ENCODE measurements at regions not wholly inside any gene's neighbourhood (a gene's known extent, or its start where the extent isn't known, plus 50 kb on each side); places are given as distances from the start of the nearest gene placed in this dataset.

GRCh38 chr21:14833241-14833640 lies 231.6 kb downstream of the NRIP1 start:
- no peaks in the 10 kb centered on the region for H3K27me3 ChIP-seq (ENCODE audit: control insufficient read depth in 2 of 2, insufficient read depth in 2 of 2, low read length in 2 of 2)
- peak overlapping the region; percentile 11 for H2AFZ ChIP-seq (ENCODE audit: low read depth, low read length)
- 43% methylated on average over 4 of the region's 4 CpGs for WGBS (ENCODE audit: insufficient coverage, low coverage, missing lambda C conversion rate)
- no peak overlapping the region for H3K4me2 ChIP-seq (ENCODE audit: insufficient read depth, low read length)
- TF ChIP-seq POLR2H (tag; IDR thresholded peaks at IDR 0.05; ENCODE audit: low read depth) = no peak
- peak; percentile 28; the same call in 1 of the 2 replicates for TF ChIP-seq ATF7 (IDR thresholded peaks at IDR 0.05)
- POLR2A ChIA-PET = interaction anchor here (0.7 kb wide), 1 partner anchor 31 kb away, joined by 3 read pairs; no protein-coding TSS in a partner anchor
- peaks cover 0 to 5% of the 10 kb centered on the region in 2 experiments; a peak in 1 of 5 replicates for H3K4me1 ChIP-seq (replicated peaks in 1 of 2; ENCODE audit: control insufficient read depth in 2 of 2, insufficient read depth in 2 of 2, low read length in 2 of 2)
- H3K9me3 ChIP-seq (replicated peaks; ENCODE audit: control insufficient read depth, insufficient read depth, low read depth, low read length) = no peaks in the 10 kb centered on the region
- H3K9me1 ChIP-seq (ENCODE audit: control insufficient read depth, insufficient read depth, low read length) = no peaks in the 10 kb centered on the region
- H3K4me3 ChIP-seq = no peak overlapping the region
- peak in 1 of 4 experiments; percentile 20 for DNase-seq (ENCODE audit: extremely low read depth in 1 of 4, low spot score in 3 of 4)
- CTCF ChIA-PET (ENCODE audit: low intra/inter-chr PET ratio) = no interaction called here
- no TSS peak for BruUV-seq (replicated peaks)
- H4K20me1 ChIP-seq (replicated peaks; ENCODE audit: control insufficient read depth, insufficient read depth, low read length) = no peaks in the 10 kb centered on the region
- no peak for FAIRE-seq
- no peaks in the 10 kb centered on the region for H3K36me3 ChIP-seq (ENCODE audit: control insufficient read depth, insufficient read depth, low read length)
- no peaks in the 10 kb centered on the region for H3K79me2 ChIP-seq (ENCODE audit: control insufficient read depth, insufficient read depth, low read length)
- ATAC-seq = peak; percentile 68
- H3K9ac ChIP-seq (ENCODE audit: insufficient read depth in 1 of 2, low read depth in 2 of 2, low read length in 2 of 2) = no peak overlapping the region
- intact Hi-C loops (cut with micrococcal nuclease) = no loop called here
- no peak overlapping the region; the same call in 2 of the 3 replicates for H3K27ac ChIP-seq (ENCODE audit: extremely low read depth, low read depth, low read length)
- in situ Hi-C loops (cut with MboI) = no loop called here

GRCh38 chr21:14830307-14830706 lies 234.5 kb downstream of the NRIP1 start:
- CTCF ChIA-PET (ENCODE audit: low intra/inter-chr PET ratio) = no interaction called here
- no TSS peak for BruUV-seq (replicated peaks)
- no peak for DNase-seq (ENCODE audit: extremely low read depth in 1 of 4, low spot score in 3 of 4)
- FAIRE-seq = no peak
- Histone ChIP-seq H4K20me1 (replicated peaks; ENCODE audit: control insufficient read depth, insufficient read depth, low read length) (no peaks in the 10 kb centered on the region), H3K9ac (ENCODE audit: insufficient read depth in 1 of 2, low read depth in 2 of 2, low read length in 2 of 2) (no peak overlapping the region), H3K27ac (ENCODE audit: extremely low read depth, low read depth, low read length) (no peak overlapping the region), H2AFZ (ENCODE audit: low read depth, low read length) (no peak overlapping the region), H3K4me2 (ENCODE audit: insufficient read depth, low read length) (no peak overlapping the region), H3K9me1 (ENCODE audit: control insufficient read depth, insufficient read depth, low read length) (no peaks in the 10 kb centered on the region), H3K9me3 (replicated peaks; ENCODE audit: control insufficient read depth, insufficient read depth, low read depth, low read length) (no peaks in the 10 kb centered on the region), H3K36me3 (ENCODE audit: control insufficient read depth, insufficient read depth, low read length) (no peaks in the 10 kb centered on the region), H3K4me3 (no peak overlapping the region), H3K27me3 (ENCODE audit: control insufficient read depth in 2 of 2, insufficient read depth in 2 of 2, low read length in 2 of 2) (no peaks in the 10 kb centered on the region), H3K4me1 (replicated peaks in 1 of 2; ENCODE audit: control insufficient read depth in 2 of 2, insufficient read depth in 2 of 2, low read length in 2 of 2) (peaks cover 0 to 5% of the 10 kb centered on the region in 2 experiments; a peak in 1 of 5 replicates), H3K79me2 (ENCODE audit: control insufficient read depth, insufficient read depth, low read length) (no peaks in the 10 kb centered on the region)
- intact Hi-C loops (cut with micrococcal nuclease) = no loop called here
- 38% methylated on average over 3 of the region's 3 CpGs for whole genome bisulfite sequencing (ENCODE audit: insufficient coverage, low coverage, missing lambda C conversion rate)
- in situ Hi-C loops (cut with MboI) = no loop called here
- POLR2A ChIA-PET = no interaction called here
- no peak for TF ChIP-seq ZNF507 (tag; conservative IDR thresholded peaks at IDR 0.05)
- TF ChIP-seq ZNF354B (CRISPR knock-in tag; IDR thresholded peaks at IDR 0.05) = no peak
- no peak for ATAC-seq

Data from K562 (cell line).